GM23338 (cell line): ENCODE measurements at regions not wholly inside any gene's neighbourhood (a gene's known extent, or its start where the extent isn't known, plus 50 kb on each side); places are given as distances from the start of the nearest gene placed in this dataset.

ENCODE experiments used
- ATAC-seq: fragments of 200-7000 bp; cut with Tn5 transposase; 3 replicates; pipeline ENCODE4 v1.9.1; 2020
- DNase-seq: peaks from one replicate; pipeline ENCODE4 v3.0.0-alpha.2; 2015; ENCODE audit warnings: low spot score
- H2AFZ ChIP-seq: fragments of 200-600 bp; sonication (generic); 2 replicates; pipeline ENCODE4 v1.8.0; 2016; ENCODE audit warnings: antibody characterized with exemption, mild to moderate bottlenecking, moderate library complexity
- H3F3A ChIP-seq: fragments of 200-600 bp; sonication (generic); replicated peaks from 2 replicates; pipeline ENCODE4 v1.8.0; 2017; ENCODE audit warnings: antibody characterized with exemption, mixed run types, low read depth
- H3K27ac ChIP-seq: fragments of 200-600 bp; sonication (generic); 2 replicates; pipeline ENCODE4 v1.6.1; 2016; ENCODE audit warnings: low read depth
- H3K27me3 ChIP-seq: fragments of 200-600 bp; sonication (generic); 2 replicates; pipeline ENCODE4 v1.8.0; 2016; ENCODE audit warnings: mild to moderate bottlenecking, mixed run types, moderate library complexity; ENCODE audit not compliant: insufficient read depth
- H3K36me3 ChIP-seq: fragments of 200-600 bp; sonication (generic); 2 replicates; pipeline ENCODE4 v1.8.0; 2016; ENCODE audit warnings: mild to moderate bottlenecking; ENCODE audit not compliant: insufficient read depth
- H3K4me1 ChIP-seq: fragments of 200-600 bp; sonication (generic); 2 replicates; pipeline ENCODE4 v1.8.0; 2016; ENCODE audit warnings: mild to moderate bottlenecking, moderate library complexity; ENCODE audit not compliant: insufficient read depth
- H3K4me2 ChIP-seq: fragments of 200-600 bp; sonication (generic); 2 replicates; pipeline ENCODE4 v1.7.1; 2017; ENCODE audit warnings: mixed run types
- H3K4me3 ChIP-seq: fragments of 200-600 bp; sonication (generic); 2 replicates; pipeline ENCODE4 v1.6.1; 2016; ENCODE audit warnings: mixed run types
- H3K79me2 ChIP-seq: fragments of 200-600 bp; sonication (generic); replicated peaks from 2 replicates; pipeline ENCODE4 v1.8.0; 2017; ENCODE audit warnings: mild to moderate bottlenecking; ENCODE audit not compliant: insufficient read depth
- H3K9me2 ChIP-seq: fragments of 200-600 bp; sonication (generic); 2 replicates; pipeline ENCODE4 v1.8.0; 2017; ENCODE audit not compliant: insufficient read depth
- H4K20me1 ChIP-seq: fragments of 200-600 bp; sonication (generic); replicated peaks from 2 replicates; pipeline ENCODE4 v1.8.0; 2017; ENCODE audit warnings: mild to moderate bottlenecking; ENCODE audit not compliant: insufficient read depth
- H3K27ac Mint-ChIP-seq: 2 replicates; pipeline ENCODE4 v1.8.0; 2020; ENCODE audit warnings: inconsistent platforms, mild to moderate bottlenecking, moderate library complexity, mixed read lengths
- H3K27me3 Mint-ChIP-seq: 3 replicates; pipeline ENCODE4 v1.8.0; 2022; ENCODE audit warnings: low read depth, mild to moderate bottlenecking, moderate library complexity, mixed read lengths, inconsistent platforms; ENCODE audit not compliant: insufficient read depth, poor library complexity
- H3K36me3 Mint-ChIP-seq: 3 replicates; pipeline ENCODE4 v1.8.0; 2021; ENCODE audit warnings: low read depth, mild to moderate bottlenecking, inconsistent platforms, moderate library complexity, mixed read lengths
- H3K4me1 Mint-ChIP-seq: 3 replicates; pipeline ENCODE4 v1.8.0; 2020; ENCODE audit warnings: mild to moderate bottlenecking, inconsistent platforms, mixed read lengths
- H3K4me3 Mint-ChIP-seq: 3 replicates; pipeline ENCODE4 v1.8.0; 2021; ENCODE audit warnings: moderate library complexity, mild to moderate bottlenecking, inconsistent platforms, mixed read lengths
- H3K9me3 Mint-ChIP-seq: 3 replicates; pipeline ENCODE4 v1.8.0; 2020; ENCODE audit warnings: moderate library complexity, mild to moderate bottlenecking, inconsistent platforms, mixed read lengths
- EZH2phosphoT487 ChIP-seq: fragments of 200-600 bp; sonication (generic); IDR thresholded peaks from one replicate; pipeline ENCODE4 v1.8.1; 2018; ENCODE audit warnings: antibody characterized with exemption; ENCODE audit not compliant: unreplicated experiment
- POLR2AphosphoS5 ChIP-seq: IDR thresholded peaks from 2 replicates; pipeline ENCODE4 v1.6.1; 2016; ENCODE audit warnings: antibody characterized with exemption, low read depth
- STAT1 ChIP-seq: IDR thresholded peaks from one replicate; pipeline ENCODE4 v1.6.1; 2016; ENCODE audit warnings: antibody characterized with exemption; ENCODE audit not compliant: unreplicated experiment
- ZNF114 ChIP-seq: fragments of 250-450 bp; sonication (Bioruptor Pico); IDR thresholded peaks from 2 replicates; pipeline ENCODE4 v1.5.0; 2020; ENCODE audit warnings: mild to moderate bottlenecking, moderate library complexity
- ZNF331 ChIP-seq: fragments of 250-450 bp; sonication (Bioruptor Pico); IDR thresholded peaks from 2 replicates; pipeline ENCODE4 v1.5.0; 2020; ENCODE audit warnings: low read depth, mild to moderate bottlenecking, moderate library complexity
- TF ChIP-seq, protein P1 (sequence below), 2 experiments: fragments of 200-600 bp in 1 of 2; sonication (generic) in 1 of 2; conservative IDR thresholded peaks; 2 replicates each; pipeline versions ENCODE4 v1.5.1 to v1.6.1; 2016 to 2017; ENCODE audit warnings: antibody characterized with exemption in 2 of 2, low read depth in 2 of 2, mild to moderate bottlenecking in 2 of 2, moderate library complexity in 1 of 2
- TF ChIP-seq, protein P2 (sequence below): IDR thresholded peaks from one replicate; pipeline ENCODE4 v1.6.1; 2018; ENCODE audit warnings: antibody characterized with exemption; ENCODE audit not compliant: unreplicated experiment
- TF ChIP-seq, protein P3 (sequence below): IDR thresholded peaks from 2 replicates; pipeline ENCODE4 v1.6.1; 2016; ENCODE audit warnings: antibody characterized with exemption

DNA sequence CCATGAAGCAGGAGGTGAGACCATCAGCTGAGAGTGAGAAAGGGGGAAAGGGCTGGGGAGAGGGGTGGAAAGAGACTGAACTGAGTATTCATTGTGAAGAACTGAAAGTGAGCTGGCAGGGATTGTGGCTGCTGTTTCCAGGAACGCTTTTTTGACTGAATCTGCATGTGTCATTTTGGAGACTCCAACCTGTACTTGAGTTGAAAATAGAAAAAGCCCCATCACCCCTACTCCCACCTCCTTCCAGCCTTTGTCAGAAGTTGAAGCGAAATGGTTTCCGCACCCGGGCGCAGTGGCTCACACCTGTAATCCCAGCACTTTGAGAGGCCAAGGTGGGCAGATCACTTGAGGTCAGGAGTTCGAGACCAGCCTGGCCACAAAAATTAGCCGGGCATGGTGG lies 128.0 kb upstream of the GPR12 start:
- Mint-ChIP-seq H3K36me3 (no peaks in the 10 kb centered on the region), H3K4me1 (no peaks in the 10 kb centered on the region), H3K9me3 (no peaks in the 10 kb centered on the region), H3K27ac (no peak overlapping the region), H3K27me3 (no peaks in the 10 kb centered on the region), H3K4me3 (no peak overlapping the region)
- Histone ChIP-seq H3K27me3 (no peaks in the 10 kb centered on the region), H3K9me2 (peaks cover 11% of the 10 kb centered on the region; the same call in 1 of the 2 replicates), H3K4me2 (no peak overlapping the region), H3K27ac (no peak overlapping the region), H3K79me2 (no peaks in the 10 kb centered on the region), H4K20me1 (no peaks in the 10 kb centered on the region), H3K4me1 (no peaks in the 10 kb centered on the region), H2AFZ (no peak overlapping the region), H3K4me3 (no peak overlapping the region), H3K36me3 (no peaks in the 10 kb centered on the region), H3F3A (no peaks in the 10 kb centered on the region)
- no peak for DNase-seq
- ATAC-seq = no peak
- TF ChIP-seq, protein P1, sequence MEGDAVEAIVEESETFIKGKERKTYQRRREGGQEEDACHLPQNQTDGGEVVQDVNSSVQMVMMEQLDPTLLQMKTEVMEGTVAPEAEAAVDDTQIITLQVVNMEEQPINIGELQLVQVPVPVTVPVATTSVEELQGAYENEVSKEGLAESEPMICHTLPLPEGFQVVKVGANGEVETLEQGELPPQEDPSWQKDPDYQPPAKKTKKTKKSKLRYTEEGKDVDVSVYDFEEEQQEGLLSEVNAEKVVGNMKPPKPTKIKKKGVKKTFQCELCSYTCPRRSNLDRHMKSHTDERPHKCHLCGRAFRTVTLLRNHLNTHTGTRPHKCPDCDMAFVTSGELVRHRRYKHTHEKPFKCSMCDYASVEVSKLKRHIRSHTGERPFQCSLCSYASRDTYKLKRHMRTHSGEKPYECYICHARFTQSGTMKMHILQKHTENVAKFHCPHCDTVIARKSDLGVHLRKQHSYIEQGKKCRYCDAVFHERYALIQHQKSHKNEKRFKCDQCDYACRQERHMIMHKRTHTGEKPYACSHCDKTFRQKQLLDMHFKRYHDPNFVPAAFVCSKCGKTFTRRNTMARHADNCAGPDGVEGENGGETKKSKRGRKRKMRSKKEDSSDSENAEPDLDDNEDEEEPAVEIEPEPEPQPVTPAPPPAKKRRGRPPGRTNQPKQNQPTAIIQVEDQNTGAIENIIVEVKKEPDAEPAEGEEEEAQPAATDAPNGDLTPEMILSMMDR (conservative IDR thresholded peaks at IDR 0.05; ENCODE audit: low read depth in 2 of 2) = no peak
- TF ChIP-seq ZNF331 (CRISPR knock-in tag) (no peak), STAT1 (no peak), POLR2AphosphoS5 (no peak), ZNF114 (CRISPR knock-in tag) (no peak), EZH2phosphoT487 (no peak)
- TF ChIP-seq, protein P2, sequence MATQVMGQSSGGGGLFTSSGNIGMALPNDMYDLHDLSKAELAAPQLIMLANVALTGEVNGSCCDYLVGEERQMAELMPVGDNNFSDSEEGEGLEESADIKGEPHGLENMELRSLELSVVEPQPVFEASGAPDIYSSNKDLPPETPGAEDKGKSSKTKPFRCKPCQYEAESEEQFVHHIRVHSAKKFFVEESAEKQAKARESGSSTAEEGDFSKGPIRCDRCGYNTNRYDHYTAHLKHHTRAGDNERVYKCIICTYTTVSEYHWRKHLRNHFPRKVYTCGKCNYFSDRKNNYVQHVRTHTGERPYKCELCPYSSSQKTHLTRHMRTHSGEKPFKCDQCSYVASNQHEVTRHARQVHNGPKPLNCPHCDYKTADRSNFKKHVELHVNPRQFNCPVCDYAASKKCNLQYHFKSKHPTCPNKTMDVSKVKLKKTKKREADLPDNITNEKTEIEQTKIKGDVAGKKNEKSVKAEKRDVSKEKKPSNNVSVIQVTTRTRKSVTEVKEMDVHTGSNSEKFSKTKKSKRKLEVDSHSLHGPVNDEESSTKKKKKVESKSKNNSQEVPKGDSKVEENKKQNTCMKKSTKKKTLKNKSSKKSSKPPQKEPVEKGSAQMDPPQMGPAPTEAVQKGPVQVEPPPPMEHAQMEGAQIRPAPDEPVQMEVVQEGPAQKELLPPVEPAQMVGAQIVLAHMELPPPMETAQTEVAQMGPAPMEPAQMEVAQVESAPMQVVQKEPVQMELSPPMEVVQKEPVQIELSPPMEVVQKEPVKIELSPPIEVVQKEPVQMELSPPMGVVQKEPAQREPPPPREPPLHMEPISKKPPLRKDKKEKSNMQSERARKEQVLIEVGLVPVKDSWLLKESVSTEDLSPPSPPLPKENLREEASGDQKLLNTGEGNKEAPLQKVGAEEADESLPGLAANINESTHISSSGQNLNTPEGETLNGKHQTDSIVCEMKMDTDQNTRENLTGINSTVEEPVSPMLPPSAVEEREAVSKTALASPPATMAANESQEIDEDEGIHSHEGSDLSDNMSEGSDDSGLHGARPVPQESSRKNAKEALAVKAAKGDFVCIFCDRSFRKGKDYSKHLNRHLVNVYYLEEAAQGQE = no peak

DNA sequence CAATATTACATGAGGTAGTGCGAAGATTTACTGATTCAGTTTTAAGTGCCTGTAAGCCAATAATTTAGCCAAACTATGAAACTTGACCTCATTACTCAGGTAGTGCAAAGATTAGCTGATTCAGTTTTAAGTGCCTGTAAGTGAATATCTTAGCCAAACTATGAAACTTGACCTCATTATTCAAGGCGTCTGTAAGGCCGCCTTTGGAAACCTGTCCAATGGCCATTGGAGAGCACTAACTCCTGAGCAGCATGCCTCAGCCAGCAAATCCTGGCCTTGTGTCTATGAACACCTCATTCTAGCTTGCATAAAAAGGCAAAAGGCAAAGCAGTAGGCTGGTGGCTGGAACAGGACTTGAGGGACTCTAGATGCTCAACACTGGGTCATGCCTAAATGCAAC lies 127.0 kb upstream of the GPR12 start:
- Mint-ChIP-seq H3K36me3 (no peaks in the 10 kb centered on the region), H3K4me1 (no peaks in the 10 kb centered on the region), H3K9me3 (no peaks in the 10 kb centered on the region), H3K27me3 (no peaks in the 10 kb centered on the region), H3K27ac (no peak overlapping the region), H3K4me3 (no peak overlapping the region)
- H3K4me1 ChIP-seq = no peaks in the 10 kb centered on the region
- no peak overlapping the region for H2AFZ ChIP-seq
- H3F3A ChIP-seq = no peaks in the 10 kb centered on the region
- no peak overlapping the region for H3K27ac ChIP-seq
- no peak overlapping the region for H3K4me3 ChIP-seq
- H3K9me2 ChIP-seq = peaks cover 15% of the 10 kb centered on the region; the same call in 1 of the 2 replicates
- no peaks in the 10 kb centered on the region for H3K27me3 ChIP-seq
- no peaks in the 10 kb centered on the region for H3K36me3 ChIP-seq
- H3K4me2 ChIP-seq = no peak overlapping the region
- no peaks in the 10 kb centered on the region for H3K79me2 ChIP-seq
- H4K20me1 ChIP-seq = no peaks in the 10 kb centered on the region
- DNase-seq = no peak
- no peak for ATAC-seq
- TF ChIP-seq, protein P3, sequence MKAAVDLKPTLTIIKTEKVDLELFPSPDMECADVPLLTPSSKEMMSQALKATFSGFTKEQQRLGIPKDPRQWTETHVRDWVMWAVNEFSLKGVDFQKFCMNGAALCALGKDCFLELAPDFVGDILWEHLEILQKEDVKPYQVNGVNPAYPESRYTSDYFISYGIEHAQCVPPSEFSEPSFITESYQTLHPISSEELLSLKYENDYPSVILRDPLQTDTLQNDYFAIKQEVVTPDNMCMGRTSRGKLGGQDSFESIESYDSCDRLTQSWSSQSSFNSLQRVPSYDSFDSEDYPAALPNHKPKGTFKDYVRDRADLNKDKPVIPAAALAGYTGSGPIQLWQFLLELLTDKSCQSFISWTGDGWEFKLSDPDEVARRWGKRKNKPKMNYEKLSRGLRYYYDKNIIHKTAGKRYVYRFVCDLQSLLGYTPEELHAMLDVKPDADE = no peak
- TF ChIP-seq, protein P2 = no peak
